ENCODE measurements at regions not wholly inside any gene's neighbourhood (a gene's known extent, or its start where the extent isn't known, plus 50 kb on each side); places are given as distances from the start of the nearest gene placed in this dataset.

DNA sequence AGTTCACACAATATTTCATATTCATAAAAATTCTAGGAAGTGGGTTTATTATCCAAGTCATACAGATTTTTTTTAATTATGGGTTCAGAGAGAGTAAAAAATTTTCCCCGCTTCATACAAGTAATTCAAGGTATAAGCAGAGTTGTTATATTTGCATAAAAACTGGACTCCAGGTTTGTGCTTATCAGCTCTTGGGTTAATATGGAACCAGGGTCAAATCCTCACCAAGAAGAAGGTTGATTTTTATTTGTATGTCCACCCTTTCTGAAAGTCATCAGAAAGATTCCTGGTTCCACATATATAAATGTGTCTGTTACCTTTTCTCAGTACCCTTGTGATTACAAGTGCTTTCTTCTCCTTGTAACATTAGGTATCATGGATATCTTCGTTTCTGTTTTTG, 143.8 kb upstream of the PKN2 start:
- no peak for DNase-seq
- WGBS, 2 donors = 74 to 80% methylated on average over 2 of the region's 2 CpGs
- intact Hi-C loops (cut with DNase I) = no loop called here
- H3K27me3 ChIP-seq = no peaks in the 10 kb centered on the region
- no peak for TF ChIP-seq POLR2A (IDR thresholded peaks at IDR 0.05)
- TF ChIP-seq, protein P1, sequence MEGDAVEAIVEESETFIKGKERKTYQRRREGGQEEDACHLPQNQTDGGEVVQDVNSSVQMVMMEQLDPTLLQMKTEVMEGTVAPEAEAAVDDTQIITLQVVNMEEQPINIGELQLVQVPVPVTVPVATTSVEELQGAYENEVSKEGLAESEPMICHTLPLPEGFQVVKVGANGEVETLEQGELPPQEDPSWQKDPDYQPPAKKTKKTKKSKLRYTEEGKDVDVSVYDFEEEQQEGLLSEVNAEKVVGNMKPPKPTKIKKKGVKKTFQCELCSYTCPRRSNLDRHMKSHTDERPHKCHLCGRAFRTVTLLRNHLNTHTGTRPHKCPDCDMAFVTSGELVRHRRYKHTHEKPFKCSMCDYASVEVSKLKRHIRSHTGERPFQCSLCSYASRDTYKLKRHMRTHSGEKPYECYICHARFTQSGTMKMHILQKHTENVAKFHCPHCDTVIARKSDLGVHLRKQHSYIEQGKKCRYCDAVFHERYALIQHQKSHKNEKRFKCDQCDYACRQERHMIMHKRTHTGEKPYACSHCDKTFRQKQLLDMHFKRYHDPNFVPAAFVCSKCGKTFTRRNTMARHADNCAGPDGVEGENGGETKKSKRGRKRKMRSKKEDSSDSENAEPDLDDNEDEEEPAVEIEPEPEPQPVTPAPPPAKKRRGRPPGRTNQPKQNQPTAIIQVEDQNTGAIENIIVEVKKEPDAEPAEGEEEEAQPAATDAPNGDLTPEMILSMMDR (IDR thresholded peaks at IDR 0.05) = no peak
- H3K27ac ChIP-seq = no peak overlapping the region
- H3K36me3 ChIP-seq = no peaks in the 10 kb centered on the region
- H3K4me1 ChIP-seq = no peaks in the 10 kb centered on the region
- no peaks in the 10 kb centered on the region for H3K9me3 ChIP-seq
- H3K4me3 ChIP-seq = no peak overlapping the region

DNA sequence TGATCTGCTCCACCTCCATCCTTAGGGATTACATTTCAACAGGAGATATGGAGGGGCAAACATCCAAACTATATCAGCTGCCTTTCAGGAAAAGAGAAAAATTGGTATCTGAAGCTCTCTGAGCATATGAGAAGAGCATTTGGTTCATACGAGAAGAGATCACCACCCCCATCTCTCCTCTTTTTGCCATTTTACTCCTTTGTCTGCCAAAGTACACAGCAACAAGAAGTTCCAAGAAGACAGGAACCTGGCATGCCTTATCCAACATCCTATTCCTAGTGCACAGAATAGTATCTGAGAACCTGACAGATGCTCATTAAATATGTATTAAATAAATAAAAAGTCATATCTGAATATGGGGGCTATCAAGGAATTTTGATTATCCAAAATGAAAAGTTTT, 142.5 kb upstream of the PKN2 start:
- intact Hi-C loops (cut with DNase I) = no loop called here
- no peaks in the 10 kb centered on the region for H3K9me3 ChIP-seq
- TF ChIP-seq, protein P1 (IDR thresholded peaks at IDR 0.05) = no peak
- no peak for TF ChIP-seq POLR2A (IDR thresholded peaks at IDR 0.05)
- no peaks in the 10 kb centered on the region for H3K4me1 ChIP-seq
- H3K27me3 ChIP-seq = no peaks in the 10 kb centered on the region
- H3K4me3 ChIP-seq = no peak overlapping the region
- no peaks in the 10 kb centered on the region for H3K36me3 ChIP-seq
- whole genome bisulfite sequencing, 2 donors = 50 to 62% methylated on average over 1 of the region's 1 CpG
- no peak for DNase-seq
- no peak overlapping the region for H3K27ac ChIP-seq

DNA sequence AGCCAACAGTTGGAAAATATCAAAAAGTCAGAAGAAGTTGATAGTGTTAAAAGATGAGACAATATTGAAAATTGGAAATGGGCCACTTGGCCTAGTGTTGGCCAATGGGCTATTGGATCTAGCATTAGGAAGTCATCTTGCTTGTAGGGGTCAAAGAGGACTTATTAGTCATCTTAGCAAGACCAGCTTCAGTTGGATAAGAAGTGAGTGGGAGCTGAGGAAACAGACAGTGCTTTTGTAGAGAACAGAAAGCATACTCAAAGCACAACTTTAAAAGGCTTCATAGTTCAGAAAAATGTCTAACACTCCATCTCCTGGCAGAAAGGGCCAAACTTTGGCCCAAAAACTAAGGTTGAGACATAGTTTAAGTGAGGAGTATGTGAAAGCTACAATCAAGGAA, 139.9 kb upstream of the PKN2 start:
- Histone ChIP-seq H3K27ac (no peak overlapping the region), H3K27me3 (no peaks in the 10 kb centered on the region), H3K9me3 (no peaks in the 10 kb centered on the region), H3K4me3 (no peak overlapping the region), H3K36me3 (no peaks in the 10 kb centered on the region), H3K4me1 (no peaks in the 10 kb centered on the region)
- intact Hi-C loops (cut with DNase I) = no loop called here
- TF ChIP-seq, protein P1 (IDR thresholded peaks at IDR 0.05) = no peak
- no peak for TF ChIP-seq POLR2A (IDR thresholded peaks at IDR 0.05)
- DNase-seq = no peak

DNA sequence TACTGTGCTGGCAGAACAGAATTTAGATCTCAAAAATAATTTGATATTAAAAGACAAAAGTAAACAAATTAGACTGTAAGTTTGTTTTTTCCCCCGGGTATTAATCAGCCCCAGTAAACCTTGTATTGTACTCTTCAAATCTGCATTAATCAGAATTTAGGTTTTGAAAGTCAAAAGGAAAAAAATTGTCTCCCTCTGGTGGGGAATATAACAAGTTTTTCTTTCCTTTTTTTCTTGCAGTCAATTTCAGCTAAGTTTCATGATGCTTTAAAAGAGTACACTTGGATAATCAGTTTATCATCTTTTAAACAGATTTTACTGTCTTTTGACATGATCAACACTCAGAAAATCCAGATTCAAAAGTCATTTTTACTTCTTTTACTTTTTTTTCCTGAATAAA, 134.5 kb upstream of the PKN2 start:
- Histone ChIP-seq H3K36me3 (no peaks in the 10 kb centered on the region), H3K4me1 (no peaks in the 10 kb centered on the region), H3K27me3 (no peaks in the 10 kb centered on the region), H3K9me3 (no peaks in the 10 kb centered on the region), H3K27ac (no peak overlapping the region), H3K4me3 (no peak overlapping the region)
- intact Hi-C loops (cut with DNase I) = no loop called here
- 27 to 28% methylated on average over 1 of the region's 1 CpG for WGBS, 2 donors
- TF ChIP-seq, protein P1 (IDR thresholded peaks at IDR 0.05) = peak in 2 of 6 experiments; percentile 17 to 26
- no peak for TF ChIP-seq POLR2A (IDR thresholded peaks at IDR 0.05)
- no peak for DNase-seq

DNA sequence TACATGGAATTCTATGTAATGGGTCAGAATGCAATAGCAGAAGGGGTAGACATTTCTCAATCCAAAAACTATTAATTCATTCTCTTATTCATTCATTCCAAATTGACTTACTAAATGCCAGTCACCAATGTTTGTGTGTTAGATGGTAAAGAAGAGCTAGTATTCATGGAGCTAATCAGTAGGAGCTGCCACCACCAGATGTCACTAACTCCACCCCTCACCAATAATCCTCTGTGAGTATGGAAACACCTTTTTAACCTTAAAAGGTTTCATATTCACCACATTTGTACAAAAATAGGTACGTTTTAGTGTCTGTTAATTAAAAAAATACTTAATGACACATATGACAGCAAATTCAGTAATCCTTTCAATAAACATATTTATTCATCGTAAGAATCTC, 131.8 kb upstream of the PKN2 start:
- no peak for DNase-seq
- Histone ChIP-seq H3K27me3 (no peaks in the 10 kb centered on the region), H3K36me3 (no peaks in the 10 kb centered on the region), H3K4me3 (no peak overlapping the region), H3K27ac (no peak overlapping the region), H3K9me3 (no peaks in the 10 kb centered on the region), H3K4me1 (no peaks in the 10 kb centered on the region)
- intact Hi-C loops (cut with DNase I) = no loop called here
- TF ChIP-seq, protein P1 (IDR thresholded peaks at IDR 0.05) = no peak
- TF ChIP-seq POLR2A (IDR thresholded peaks at IDR 0.05) = no peak
- 75 to 80% methylated on average over 2 of the region's 2 CpGs for WGBS, 2 donors
